Neutrophil (primary cell): ENCODE measurements at regions not wholly inside any gene's neighbourhood (a gene's known extent, or its start where the extent isn't known, plus 50 kb on each side); places are given as distances from the start of the nearest gene placed in this dataset.

ENCODE experiments used
- H3K27ac ChIP-seq: fragments of 200-600 bp; sonication (generic); 2 replicates; pipeline ENCODE4 v1.5.1; 2016; ENCODE audit warnings: mild to moderate bottlenecking, moderate library complexity
- H3K27me3 ChIP-seq: fragments of 200-600 bp; sonication (generic); 2 replicates; pipeline ENCODE4 v1.6.0; 2016; ENCODE audit warnings: mild to moderate bottlenecking
- H3K36me3 ChIP-seq: fragments of 200-600 bp; sonication (generic); 2 replicates; pipeline ENCODE4 v1.5.1; 2017
- H3K4me1 ChIP-seq, 2 experiments: fragments of 200-600 bp in 1 of 2; sonication (generic) in 1 of 2; 1 replicate in 1 of 2; 2 replicates in 1 of 2; pipeline versions ENCODE4 v1.5.1 to v1.6.1; 2013 to 2016; ENCODE audit warnings: low read depth in 1 of 2, low read length in 1 of 2, mild to moderate bottlenecking in 1 of 2, moderate library complexity in 1 of 2; ENCODE audit not compliant: control insufficient read depth in 1 of 2, insufficient read depth in 1 of 2
- H3K4me3 ChIP-seq, 2 experiments: fragments of 200-600 bp in 1 of 2; sonication (generic) in 1 of 2; 1 replicate in 1 of 2; 2 replicates in 1 of 2; pipeline ENCODE4 v1.5.1; 2013 to 2016; ENCODE audit warnings: low read depth in 1 of 2, low read length in 1 of 2, mild to moderate bottlenecking in 1 of 2, moderate library complexity in 1 of 2
- H3K9me3 ChIP-seq: fragments of 200-600 bp; sonication (generic); 2 replicates; pipeline ENCODE4 v1.5.1; 2016
- TF ChIP-seq, protein P1 (sequence below): fragments of 200-600 bp; sonication (generic); IDR thresholded peaks from 2 replicates; pipeline ENCODE4 v1.5.1; 2016; ENCODE audit warnings: antibody characterized with exemption

DNA sequence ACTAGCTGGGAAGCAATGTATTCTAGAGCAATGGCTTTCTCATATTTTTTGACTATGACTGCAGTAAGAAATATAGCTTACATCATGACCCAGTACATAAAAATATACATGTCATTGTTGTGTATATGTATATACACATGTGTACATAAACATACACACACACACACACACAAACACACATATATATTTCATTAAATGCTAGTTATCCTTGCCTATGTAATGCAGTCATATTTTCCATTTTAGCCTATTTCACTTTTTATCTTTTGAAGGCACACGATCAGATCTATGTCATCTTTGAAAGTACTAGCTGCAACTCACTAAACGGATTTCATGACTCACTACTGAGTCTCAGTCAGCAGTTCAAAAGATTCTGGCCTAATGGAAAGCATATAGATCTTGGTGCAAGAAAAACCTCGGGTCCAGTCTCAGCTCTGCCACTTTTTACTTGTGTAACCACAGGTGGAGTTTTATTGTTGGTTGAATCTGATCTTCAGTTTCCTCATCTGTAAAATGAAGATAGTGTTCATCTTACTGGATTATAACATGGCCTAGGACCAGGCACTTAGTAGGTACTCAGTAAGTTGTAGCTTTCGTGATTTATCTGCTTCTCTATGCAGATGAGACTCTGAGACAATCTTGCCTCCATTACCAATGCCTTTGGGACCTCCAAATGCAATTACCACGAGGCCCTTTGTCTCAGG lies 325.6 kb downstream of the RRAGC start:
- no peak overlapping the region for H3K4me3 ChIP-seq
- H3K4me1 ChIP-seq = no peaks in the 10 kb centered on the region
- H3K27ac ChIP-seq = no peak overlapping the region
- H3K9me3 ChIP-seq = no peaks in the 10 kb centered on the region
- no peaks in the 10 kb centered on the region for H3K36me3 ChIP-seq
- H3K27me3 ChIP-seq = peaks cover 48% of the 10 kb centered on the region
- TF ChIP-seq, protein P1, sequence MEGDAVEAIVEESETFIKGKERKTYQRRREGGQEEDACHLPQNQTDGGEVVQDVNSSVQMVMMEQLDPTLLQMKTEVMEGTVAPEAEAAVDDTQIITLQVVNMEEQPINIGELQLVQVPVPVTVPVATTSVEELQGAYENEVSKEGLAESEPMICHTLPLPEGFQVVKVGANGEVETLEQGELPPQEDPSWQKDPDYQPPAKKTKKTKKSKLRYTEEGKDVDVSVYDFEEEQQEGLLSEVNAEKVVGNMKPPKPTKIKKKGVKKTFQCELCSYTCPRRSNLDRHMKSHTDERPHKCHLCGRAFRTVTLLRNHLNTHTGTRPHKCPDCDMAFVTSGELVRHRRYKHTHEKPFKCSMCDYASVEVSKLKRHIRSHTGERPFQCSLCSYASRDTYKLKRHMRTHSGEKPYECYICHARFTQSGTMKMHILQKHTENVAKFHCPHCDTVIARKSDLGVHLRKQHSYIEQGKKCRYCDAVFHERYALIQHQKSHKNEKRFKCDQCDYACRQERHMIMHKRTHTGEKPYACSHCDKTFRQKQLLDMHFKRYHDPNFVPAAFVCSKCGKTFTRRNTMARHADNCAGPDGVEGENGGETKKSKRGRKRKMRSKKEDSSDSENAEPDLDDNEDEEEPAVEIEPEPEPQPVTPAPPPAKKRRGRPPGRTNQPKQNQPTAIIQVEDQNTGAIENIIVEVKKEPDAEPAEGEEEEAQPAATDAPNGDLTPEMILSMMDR = no peak

DNA sequence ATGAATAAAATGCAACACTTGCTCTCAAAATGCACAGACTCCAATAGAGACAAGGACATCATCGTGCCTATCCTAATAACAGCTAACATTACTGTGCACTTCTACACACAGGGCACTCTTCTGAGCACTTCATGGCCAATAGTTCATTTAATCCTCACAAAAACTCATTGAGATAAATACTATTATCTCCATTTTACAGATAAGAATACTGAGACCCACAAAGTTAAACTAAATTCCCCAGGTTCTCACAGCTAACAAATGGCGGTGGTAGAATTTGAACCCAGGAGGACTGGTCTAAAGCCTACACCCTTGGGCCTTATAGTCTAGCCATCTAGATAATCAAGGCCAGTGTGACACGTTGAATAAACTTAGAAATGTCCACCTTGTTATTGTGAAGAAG lies 328.6 kb downstream of the RRAGC start:
- TF ChIP-seq, protein P1 = no peak
- Histone ChIP-seq H3K36me3 (no peaks in the 10 kb centered on the region), H3K4me1 (no peaks in the 10 kb centered on the region)

DNA sequence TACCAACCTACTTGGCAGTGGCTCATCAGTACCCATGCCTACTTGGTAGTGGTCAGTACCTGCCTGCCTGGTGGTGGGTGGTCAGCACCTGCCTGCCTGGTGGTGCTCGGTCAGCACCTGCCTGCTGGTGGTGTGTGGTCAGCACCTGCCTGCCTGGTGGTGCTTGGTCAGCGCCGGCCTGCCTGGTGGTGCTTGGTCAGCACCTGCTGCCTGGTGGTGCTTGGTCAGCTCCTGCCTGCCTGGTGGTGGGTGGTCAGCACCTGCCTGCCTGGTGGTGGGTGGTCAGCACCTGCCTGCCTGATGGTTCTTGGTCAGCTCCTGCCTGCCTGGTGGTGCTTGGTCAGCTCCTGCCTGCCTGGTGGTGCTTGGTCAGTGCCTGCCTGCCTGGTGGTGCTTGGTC lies 329.6 kb downstream of the RRAGC start:
- TF ChIP-seq, protein P1 = no peak
- H3K4me1 ChIP-seq = no peaks in the 10 kb centered on the region
- H3K27ac ChIP-seq = no peak overlapping the region
- peaks cover 34% of the 10 kb centered on the region for H3K27me3 ChIP-seq
- no peaks in the 10 kb centered on the region for H3K9me3 ChIP-seq
- H3K4me3 ChIP-seq = no peak overlapping the region
- no peaks in the 10 kb centered on the region for H3K36me3 ChIP-seq

More for the DNA sequence above, 328.6 kb downstream of the RRAGC start:
- Histone ChIP-seq H3K9me3 (no peaks in the 10 kb centered on the region), H3K27me3 (peaks cover 42% of the 10 kb centered on the region), H3K27ac (no peak overlapping the region), H3K4me3 (no peak overlapping the region)

DNA sequence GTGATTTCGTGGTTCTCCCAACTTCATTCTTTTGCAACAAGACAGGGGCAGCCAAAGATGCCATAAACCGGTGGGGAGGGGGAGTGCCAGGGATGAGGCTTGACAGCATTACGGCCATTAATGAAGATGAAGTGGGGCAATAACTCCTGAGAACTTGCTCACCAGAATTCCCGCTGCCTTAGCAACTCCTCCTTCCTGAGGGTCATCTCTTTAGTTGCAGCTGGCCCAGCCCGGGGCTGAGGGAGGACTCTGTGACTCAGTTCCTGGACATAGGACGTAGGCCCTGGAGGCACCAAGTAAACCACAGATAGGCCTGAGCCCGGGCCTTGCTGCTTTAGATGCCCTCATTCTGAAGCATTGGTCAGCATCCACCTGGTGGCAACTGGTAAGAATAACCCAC lies 330.2 kb downstream of the RRAGC start:
- TF ChIP-seq, protein P1 = no peak
- Histone ChIP-seq H3K27me3 (peaks cover 33% of the 10 kb centered on the region), H3K36me3 (no peaks in the 10 kb centered on the region), H3K4me3 (no peak overlapping the region), H3K9me3 (no peaks in the 10 kb centered on the region), H3K27ac (no peak overlapping the region), H3K4me1 (no peaks in the 10 kb centered on the region)

DNA sequence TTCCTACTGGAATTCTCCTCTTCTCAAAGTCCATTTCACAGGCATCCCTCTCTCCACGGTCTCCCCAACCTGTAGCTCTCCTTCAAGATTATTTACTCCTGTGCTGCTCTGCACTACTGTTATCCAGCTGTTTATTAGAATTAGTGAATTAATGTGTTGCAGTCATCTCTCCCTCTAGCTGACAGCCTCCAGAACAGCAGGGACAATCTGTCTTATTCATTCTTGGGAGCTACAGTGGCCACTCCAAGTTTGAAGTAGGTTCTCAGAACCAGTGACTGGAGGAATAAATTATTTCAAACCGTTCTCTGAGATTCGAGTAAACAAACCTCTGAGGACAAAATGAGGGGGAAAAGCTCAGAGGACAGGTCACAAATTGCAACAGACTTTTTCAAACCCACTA lies 330.9 kb downstream of the RRAGC start:
- no peak overlapping the region for H3K27ac ChIP-seq
- no peak overlapping the region for H3K4me3 ChIP-seq
- H3K36me3 ChIP-seq = no peaks in the 10 kb centered on the region
- H3K4me1 ChIP-seq = no peaks in the 10 kb centered on the region
- H3K9me3 ChIP-seq = no peaks in the 10 kb centered on the region
- TF ChIP-seq, protein P1 = no peak
- peaks cover 25% of the 10 kb centered on the region for H3K27me3 ChIP-seq
